ENCODE measurements at regions not wholly inside any gene's neighbourhood (a gene's known extent, or its start where the extent isn't known, plus 50 kb on each side); places are given as distances from the start of the nearest gene placed in this dataset.

GRCh38 chr2:5588601-5589000, 103.6 kb upstream of the SOX11 start:
- TF ChIP-seq, protein P1, sequence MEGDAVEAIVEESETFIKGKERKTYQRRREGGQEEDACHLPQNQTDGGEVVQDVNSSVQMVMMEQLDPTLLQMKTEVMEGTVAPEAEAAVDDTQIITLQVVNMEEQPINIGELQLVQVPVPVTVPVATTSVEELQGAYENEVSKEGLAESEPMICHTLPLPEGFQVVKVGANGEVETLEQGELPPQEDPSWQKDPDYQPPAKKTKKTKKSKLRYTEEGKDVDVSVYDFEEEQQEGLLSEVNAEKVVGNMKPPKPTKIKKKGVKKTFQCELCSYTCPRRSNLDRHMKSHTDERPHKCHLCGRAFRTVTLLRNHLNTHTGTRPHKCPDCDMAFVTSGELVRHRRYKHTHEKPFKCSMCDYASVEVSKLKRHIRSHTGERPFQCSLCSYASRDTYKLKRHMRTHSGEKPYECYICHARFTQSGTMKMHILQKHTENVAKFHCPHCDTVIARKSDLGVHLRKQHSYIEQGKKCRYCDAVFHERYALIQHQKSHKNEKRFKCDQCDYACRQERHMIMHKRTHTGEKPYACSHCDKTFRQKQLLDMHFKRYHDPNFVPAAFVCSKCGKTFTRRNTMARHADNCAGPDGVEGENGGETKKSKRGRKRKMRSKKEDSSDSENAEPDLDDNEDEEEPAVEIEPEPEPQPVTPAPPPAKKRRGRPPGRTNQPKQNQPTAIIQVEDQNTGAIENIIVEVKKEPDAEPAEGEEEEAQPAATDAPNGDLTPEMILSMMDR (IDR thresholded peaks at IDR 0.05) = no peak
- TF ChIP-seq POLR2A (IDR thresholded peaks at IDR 0.05; ENCODE audit: low read depth) = no peak
- no peak for TF ChIP-seq EP300 (IDR thresholded peaks at IDR 0.05)
- no peak for TF ChIP-seq POLR2AphosphoS5 (IDR thresholded peaks at IDR 0.05)
